KMS-11 (cell line): ENCODE measurements at regions not wholly inside any gene's neighbourhood (a gene's known extent, or its start where the extent isn't known, plus 50 kb on each side); places are given as distances from the start of the nearest gene placed in this dataset.

ENCODE experiments used
- H2AFZ ChIP-seq: fragments of 200-600 bp; sonication (generic); 2 replicates; pipeline ENCODE4 v1.6.1; 2016; ENCODE audit warnings: antibody characterized with exemption, mixed run types, low read depth
- H3K27ac ChIP-seq: fragments of 200-600 bp; sonication (generic); 2 replicates; pipeline ENCODE4 v1.6.1; 2016; ENCODE audit warnings: mild to moderate bottlenecking, mixed run types
- H3K27me3 ChIP-seq: fragments of 200-600 bp; sonication (generic); 2 replicates; pipeline ENCODE4 v1.6.1; 2017; ENCODE audit warnings: mild to moderate bottlenecking, low read depth, mixed run types, moderate library complexity; ENCODE audit not compliant: insufficient read depth
- H3K36me3 ChIP-seq: fragments of 200-600 bp; sonication (generic); 2 replicates; pipeline ENCODE4 v1.6.1; 2017; ENCODE audit warnings: mild to moderate bottlenecking, mixed run types; ENCODE audit not compliant: insufficient read depth
- H3K4me1 ChIP-seq: fragments of 200-600 bp; sonication (generic); 2 replicates; pipeline ENCODE4 v1.6.1; 2016; ENCODE audit warnings: mild to moderate bottlenecking, low read depth, mixed run types; ENCODE audit not compliant: poor library complexity, severe bottlenecking
- H3K4me2 ChIP-seq: fragments of 200-600 bp; sonication (generic); 2 replicates; pipeline ENCODE4 v1.7.0; 2016; ENCODE audit warnings: mild to moderate bottlenecking, mixed run types
- H3K4me3 ChIP-seq: fragments of 200-600 bp; sonication (generic); IDR thresholded peaks from 2 replicates; pipeline ENCODE4 v1.6.1; 2017; ENCODE audit warnings: low read depth, low read length, mixed read lengths; ENCODE audit not compliant: insufficient read depth
- H3K79me2 ChIP-seq: fragments of 200-600 bp; sonication (generic); 2 replicates; pipeline ENCODE4 v1.6.1; 2016; ENCODE audit warnings: low read depth, mixed run types; ENCODE audit not compliant: insufficient read depth
- H3K9ac ChIP-seq: fragments of 200-600 bp; sonication (generic); 2 replicates; pipeline ENCODE4 v1.6.1; 2016; ENCODE audit warnings: mild to moderate bottlenecking, mixed run types
- H4K20me1 ChIP-seq: fragments of 200-600 bp; sonication (generic); 2 replicates; pipeline ENCODE4 v1.6.1; 2016; ENCODE audit warnings: mild to moderate bottlenecking, mixed run types; ENCODE audit not compliant: insufficient read depth
- CTCF ChIP-seq: fragments of 200-600 bp; sonication (generic); conservative IDR thresholded peaks from 2 replicates; pipeline ENCODE4 v1.6.1; 2017; ENCODE audit warnings: low read depth, mild to moderate bottlenecking, antibody characterized with exemption, low read length, moderate library complexity, mixed read lengths

- H3K9ac ChIP-seq = no peak overlapping the region
- no peak overlapping the region for H2AFZ ChIP-seq
- H3K4me3 ChIP-seq = no peak overlapping the region
- H3K27me3 ChIP-seq = no peaks in the 10 kb centered on the region; the same call in 1 of the 2 replicates
- no peak for TF ChIP-seq CTCF
- no peaks in the 10 kb centered on the region for H3K4me1 ChIP-seq
- H3K79me2 ChIP-seq = no peaks in the 10 kb centered on the region
- H3K4me2 ChIP-seq = no peak overlapping the region
- no peaks in the 10 kb centered on the region for H4K20me1 ChIP-seq
- no peaks in the 10 kb centered on the region for H3K36me3 ChIP-seq
- H3K27ac ChIP-seq = no peak overlapping the region
These were observed 729.7 kb downstream of the BRD1 start for GRCh38 chr22:49097966-49098365.

- Histone ChIP-seq H2AFZ (no peak overlapping the region), H3K79me2 (no peaks in the 10 kb centered on the region), H3K9ac (no peak overlapping the region), H3K4me1 (no peaks in the 10 kb centered on the region), H3K4me2 (no peak overlapping the region), H4K20me1 (no peaks in the 10 kb centered on the region), H3K36me3 (no peaks in the 10 kb centered on the region), H3K4me3 (no peak overlapping the region), H3K27me3 (no peaks in the 10 kb centered on the region; the same call in 1 of the 2 replicates), H3K27ac (no peak overlapping the region)
- TF ChIP-seq CTCF = no peak
These were observed 730.3 kb downstream of the BRD1 start for GRCh38 chr22:49097171-49097925.

- Histone ChIP-seq H3K4me1 (no peaks in the 10 kb centered on the region), H3K79me2 (no peaks in the 10 kb centered on the region), H3K4me3 (no peak overlapping the region), H2AFZ (no peak overlapping the region), H3K4me2 (no peak overlapping the region), H3K36me3 (no peaks in the 10 kb centered on the region), H3K27me3 (no peaks in the 10 kb centered on the region; the same call in 1 of the 2 replicates), H3K27ac (no peak overlapping the region), H3K9ac (no peak overlapping the region), H4K20me1 (no peaks in the 10 kb centered on the region)
- TF ChIP-seq CTCF = no peak
These were observed 731.2 kb downstream of the BRD1 start for GRCh38 chr22:49096476-49096875.

- Histone ChIP-seq H3K36me3 (no peaks in the 10 kb centered on the region), H3K9ac (no peak overlapping the region), H3K4me1 (no peaks in the 10 kb centered on the region), H3K4me3 (no peak overlapping the region), H4K20me1 (no peaks in the 10 kb centered on the region), H3K27me3 (no peaks in the 10 kb centered on the region; the same call in 1 of the 2 replicates), H2AFZ (no peak overlapping the region), H3K27ac (no peak overlapping the region), H3K79me2 (no peaks in the 10 kb centered on the region), H3K4me2 (no peak overlapping the region)
- TF ChIP-seq CTCF = no peak
These were observed 732.3 kb downstream of the BRD1 start for GRCh38 chr22:49095366-49095765.
